ENCODE measurements at regions not wholly inside any gene's neighbourhood (a gene's known extent, or its start where the extent isn't known, plus 50 kb on each side); places are given as distances from the start of the nearest gene placed in this dataset.

- DNase-seq (ENCODE audit: low read depth, low spot score) (no peak), FAIRE-seq (no peak)
- Histone ChIP-seq H3K4me1 (ENCODE audit: control insufficient read depth, extremely low read depth, insufficient read depth, low read length) (no peaks in the 10 kb centered on the region), H3K27me3 (ENCODE audit: control insufficient read depth, extremely low read depth, insufficient read depth, low read length) (no peaks in the 10 kb centered on the region), H4K20me1 (ENCODE audit: control insufficient read depth, extremely low read depth, insufficient read depth, low read length) (no peaks in the 10 kb centered on the region), H3K9me1 (ENCODE audit: control insufficient read depth, extremely low read depth, insufficient read depth, low read length) (no peaks in the 10 kb centered on the region), H3K36me3 (ENCODE audit: control insufficient read depth in 2 of 2, extremely low read depth in 1 of 2, insufficient read depth in 2 of 2, low read length in 2 of 2) (no peaks in the 10 kb centered on the region), H3K9me3 (ENCODE audit: control insufficient read depth, low read depth, low read length) (no peaks in the 10 kb centered on the region), H3K4me3 (ENCODE audit: control insufficient read depth in 2 of 3, extremely low read depth in 1 of 3, insufficient read depth in 2 of 3, low read depth in 1 of 3, low read length in 3 of 3) (no peak overlapping the region), H3K9ac (ENCODE audit: control insufficient read depth, extremely low read depth, insufficient read depth, low read length) (no peak overlapping the region), H3K27ac (ENCODE audit: control insufficient read depth, insufficient read depth, low read length) (no peak overlapping the region), H2AFZ (ENCODE audit: control insufficient read depth, low read length) (no peak overlapping the region), H3K4me2 (ENCODE audit: control insufficient read depth, extremely low read depth, insufficient read depth, low read depth, low read length) (no peak overlapping the region), H3K79me2 (ENCODE audit: control insufficient read depth, insufficient read depth, low read length) (no peaks in the 10 kb centered on the region)
- dilution Hi-C loops (cut with MboI; ENCODE audit: extremely low pct_ligation_motif_present, low sequenced_read_pairs) = no loop called here
- TF ChIP-seq EZH2 (IDR thresholded peaks at IDR 0.05; ENCODE audit: low read length) = no peak
- TF ChIP-seq CTCF (optimal IDR thresholded peaks at IDR 0.05 in 1 of 3, IDR thresholded peaks at IDR 0.05 in 1 of 3, conservative IDR thresholded peaks at IDR 0.05 in 1 of 3; ENCODE audit: extremely low read depth in 1 of 3, insufficient read depth in 2 of 3, low read length in 3 of 3) = no peak
These were observed 414.0 kb upstream of the OPRM1 start for GRCh38 chr6:153625089-153625488.

- Histone ChIP-seq H3K79me2 (ENCODE audit: control insufficient read depth, insufficient read depth, low read length) (no peaks in the 10 kb centered on the region), H3K4me2 (ENCODE audit: control insufficient read depth, extremely low read depth, insufficient read depth, low read depth, low read length) (no peak overlapping the region), H3K27ac (ENCODE audit: control insufficient read depth, insufficient read depth, low read length) (no peak overlapping the region)
These were observed 414.5 kb upstream of the OPRM1 start for GRCh38 chr6:153624528-153624927.

More at GRCh38 chr6:153624528-153624927, 414.5 kb upstream of the OPRM1 start:
- H3K36me3 ChIP-seq (ENCODE audit: control insufficient read depth in 2 of 2, extremely low read depth in 1 of 2, insufficient read depth in 2 of 2, low read length in 2 of 2) = no peaks in the 10 kb centered on the region
- H2AFZ ChIP-seq (ENCODE audit: control insufficient read depth, low read length) = no peak overlapping the region
- no peak overlapping the region for H3K4me3 ChIP-seq (ENCODE audit: control insufficient read depth in 2 of 3, extremely low read depth in 1 of 3, insufficient read depth in 2 of 3, low read depth in 1 of 3, low read length in 3 of 3)
- H3K4me1 ChIP-seq (ENCODE audit: control insufficient read depth, extremely low read depth, insufficient read depth, low read length) = no peaks in the 10 kb centered on the region
- no peaks in the 10 kb centered on the region for H3K9me1 ChIP-seq (ENCODE audit: control insufficient read depth, extremely low read depth, insufficient read depth, low read length)
- H3K27me3 ChIP-seq (ENCODE audit: control insufficient read depth, extremely low read depth, insufficient read depth, low read length) = no peaks in the 10 kb centered on the region
- no peak for TF ChIP-seq EZH2 (IDR thresholded peaks at IDR 0.05; ENCODE audit: low read length)
- TF ChIP-seq CTCF (optimal IDR thresholded peaks at IDR 0.05 in 1 of 3, IDR thresholded peaks at IDR 0.05 in 1 of 3, conservative IDR thresholded peaks at IDR 0.05 in 1 of 3; ENCODE audit: extremely low read depth in 1 of 3, insufficient read depth in 2 of 3, low read length in 3 of 3) = no peak
- no peak overlapping the region for H3K9ac ChIP-seq (ENCODE audit: control insufficient read depth, extremely low read depth, insufficient read depth, low read length)
- H4K20me1 ChIP-seq (ENCODE audit: control insufficient read depth, extremely low read depth, insufficient read depth, low read length) = no peaks in the 10 kb centered on the region
- dilution Hi-C loops (cut with MboI; ENCODE audit: extremely low pct_ligation_motif_present, low sequenced_read_pairs) = no loop called here
- no peaks in the 10 kb centered on the region for H3K9me3 ChIP-seq (ENCODE audit: control insufficient read depth, low read depth, low read length)
- DNase-seq (ENCODE audit: low read depth, low spot score) (no peak), FAIRE-seq (no peak)

Data from keratinocyte (primary cell).